Sigmoid colon (tissue), 4 donors: ENCODE measurements at regions not wholly inside any gene's neighbourhood (a gene's known extent, or its start where the extent isn't known, plus 50 kb on each side); places are given as distances from the start of the nearest gene placed in this dataset.

ENCODE experiments used
- EP300 ChIP-seq, 4 donors: sonication (generic); formaldehyde crosslinking; IDR thresholded peaks; one replicate each; pipeline ENCODE4 v1.6.1; 2017; ENCODE audit warnings: antibody characterized with exemption in 4 of 4
- POLR2A ChIP-seq, 2 donors: fragments of 450-650 bp; IDR thresholded peaks; one replicate each; pipeline ENCODE4 v1.6.1; 2016; ENCODE audit warnings: antibody characterized with exemption in 2 of 2, mild to moderate bottlenecking in 2 of 2, moderate library complexity in 2 of 2

GRCh38 chr3:181919375-181919774 is 207.7 kb downstream of the SOX2 start:
- TF ChIP-seq EP300 (IDR thresholded peaks at IDR 0.05) = no peak
- no peak for TF ChIP-seq POLR2A (IDR thresholded peaks at IDR 0.05)
